HAP-1 (cell line): ENCODE measurements at regions not wholly inside any gene's neighbourhood (a gene's known extent, or its start where the extent isn't known, plus 50 kb on each side); places are given as distances from the start of the nearest gene placed in this dataset.

ENCODE experiments used
- DNase-seq, 2 experiments: peaks; one replicate each; pipeline ENCODE4 v3.0.0-alpha.2; 2016 to 2020; ENCODE audit warnings: low spot score in 2 of 2
- H3K27me3 ChIP-seq: fragments of 250-450 bp; sonication (Bioruptor Pico); 2 replicates; pipeline ENCODE4 v1.5.1; 2020; ENCODE audit warnings: low read depth, mild to moderate bottlenecking, moderate library complexity
- H3K36me3 ChIP-seq: fragments of 250-450 bp; sonication (Bioruptor Pico); replicated peaks from 2 replicates; pipeline ENCODE4 v1.5.1; 2020; ENCODE audit warnings: mild to moderate bottlenecking
- H3K4me1 ChIP-seq: fragments of 250-450 bp; sonication (Bioruptor Pico); 2 replicates; pipeline ENCODE4 v1.5.1; 2020; ENCODE audit warnings: mild to moderate bottlenecking
- H3K4me3 ChIP-seq: fragments of 250-450 bp; sonication (Bioruptor Pico); 2 replicates; pipeline ENCODE4 v1.5.1; 2020; ENCODE audit warnings: mild to moderate bottlenecking, moderate library complexity
- H3K9me3 ChIP-seq: fragments of 250-450 bp; sonication (Bioruptor Pico); 2 replicates; pipeline ENCODE4 v1.5.1; 2020; ENCODE audit warnings: mild to moderate bottlenecking, moderate library complexity
- in situ Hi-C: fragments of 300-500 bp; cut with MboI; formaldehyde crosslinking; loops from 3 replicates; pipeline ENCODE4 v1.14.3; 2020; ENCODE audit warnings: low sequenced_read_pairs, inconsistent platforms, mixed read lengths

DNA sequence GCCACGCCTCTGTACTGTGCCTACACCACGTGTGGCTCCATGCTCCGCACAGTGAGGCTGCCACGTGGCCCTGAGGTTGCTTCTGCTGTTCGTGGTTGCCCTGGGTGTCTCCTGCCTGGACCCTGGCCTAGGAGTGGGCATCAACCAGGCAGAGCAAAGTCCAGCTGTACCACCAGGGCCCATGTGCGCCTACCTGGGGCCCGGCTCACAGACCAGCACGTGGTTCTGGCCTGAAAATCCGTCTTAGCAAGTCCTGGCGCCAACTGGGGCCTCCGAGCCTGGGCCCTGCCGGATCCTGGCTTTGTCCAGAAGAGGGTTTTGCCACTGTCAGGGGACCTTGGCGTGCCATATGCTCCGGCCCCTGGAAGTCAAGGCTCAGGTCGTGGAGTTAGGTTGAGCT is 107.1 kb upstream of the TTC34 start:
- peaks cover 23% of the 10 kb centered on the region for H3K27me3 ChIP-seq
- no peak for DNase-seq
- H3K36me3 ChIP-seq: no peaks in the 10 kb centered on the region
- H3K4me1 ChIP-seq: no peaks in the 10 kb centered on the region
- no peak overlapping the region for H3K4me3 ChIP-seq
- in situ Hi-C loops: loop anchor here (25.0 kb wide), 1 partner anchor 471 kb away; no protein-coding TSS in a partner anchor
- no peaks in the 10 kb centered on the region for H3K9me3 ChIP-seq

DNA sequence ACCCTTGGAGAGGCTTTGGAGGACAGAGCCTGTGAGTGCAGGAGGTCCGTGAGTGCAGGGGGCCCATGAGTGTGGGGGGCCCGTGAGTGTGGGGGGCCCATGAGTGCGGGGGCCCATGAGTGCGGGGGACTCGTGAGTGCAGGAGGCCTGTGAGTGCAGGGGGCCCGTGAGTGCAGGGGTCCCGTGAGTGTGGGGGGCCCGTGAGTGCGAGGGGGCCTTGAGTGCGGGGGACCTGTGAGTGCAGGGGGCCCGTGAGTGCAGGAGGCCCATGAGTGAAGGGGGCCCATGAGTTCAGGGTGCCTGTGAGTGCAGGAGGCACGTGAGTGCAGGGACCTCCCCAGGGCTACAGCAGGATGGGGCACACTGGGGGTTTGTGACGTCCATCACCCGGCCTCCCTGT is 108.3 kb upstream of the TTC34 start:
- in situ Hi-C loops: loop anchor here (25.0 kb wide), 1 partner anchor 472 kb away; no protein-coding TSS in a partner anchor
- H3K4me3 ChIP-seq: no peak overlapping the region

DNA sequence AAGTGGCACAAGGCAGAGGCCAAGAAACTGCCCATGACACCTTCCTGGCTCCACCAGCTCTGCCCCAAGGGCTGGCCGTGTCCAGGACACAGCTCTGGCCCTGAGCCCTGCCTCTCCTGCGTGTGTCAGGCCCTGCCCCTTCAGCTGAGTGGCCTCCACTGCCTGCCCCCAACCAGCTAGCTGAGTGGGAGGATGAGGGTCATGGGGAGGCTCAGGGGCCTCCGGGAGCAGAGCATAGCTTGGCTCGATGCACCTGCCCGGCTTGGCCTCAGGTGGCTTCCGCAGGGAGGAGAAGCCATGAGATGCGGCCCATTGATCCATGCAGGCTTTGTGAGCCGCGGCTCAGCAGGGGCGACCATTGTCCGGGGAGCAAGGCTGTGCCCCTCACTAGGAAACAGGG is 108.7 kb upstream of the TTC34 start:
- Histone ChIP-seq H3K27me3 (peaks cover 14% of the 10 kb centered on the region; the same call in 1 of the 2 replicates), H3K9me3 (no peaks in the 10 kb centered on the region), H3K4me3 (no peak overlapping the region), H3K4me1 (no peaks in the 10 kb centered on the region), H3K36me3 (no peaks in the 10 kb centered on the region)
- in situ Hi-C loops: loop anchor here (25.0 kb wide), 1 partner anchor 473 kb away; no protein-coding TSS in a partner anchor
- DNase-seq: no peak

More for the DNA sequence above, 108.3 kb upstream of the TTC34 start:
- H3K9me3 ChIP-seq: no peaks in the 10 kb centered on the region
- DNase-seq: no peak
- H3K4me1 ChIP-seq: no peaks in the 10 kb centered on the region
- peaks cover 15% of the 10 kb centered on the region; the same call in 1 of the 2 replicates for H3K27me3 ChIP-seq
- H3K36me3 ChIP-seq: no peaks in the 10 kb centered on the region

- Histone ChIP-seq H3K36me3 (no peaks in the 10 kb centered on the region), H3K4me3 (no peak overlapping the region), H3K4me1 (no peaks in the 10 kb centered on the region), H3K27me3 (peaks cover 5% of the 10 kb centered on the region; the same call in 1 of the 2 replicates), H3K9me3 (no peaks in the 10 kb centered on the region)
- no peak for DNase-seq
- in situ Hi-C loops: loop anchor here (25.0 kb wide), 1 partner anchor 474 kb away; no protein-coding TSS in a partner anchor
Observed at GRCh38 chr1:2911421-2912178, 109.7 kb upstream of the ACTRT2 start.

GRCh38 chr1:2912424-2913061 is 108.7 kb upstream of the ACTRT2 start:
- no peak for DNase-seq
- no peaks in the 10 kb centered on the region for H3K36me3 ChIP-seq
- no peaks in the 10 kb centered on the region for H3K4me1 ChIP-seq
- no peaks in the 10 kb centered on the region for H3K9me3 ChIP-seq
- H3K27me3 ChIP-seq: peaks cover 5% of the 10 kb centered on the region; the same call in 1 of the 2 replicates
- no peak overlapping the region for H3K4me3 ChIP-seq
- in situ Hi-C loops: loop anchor here (25.0 kb wide), 1 partner anchor 475 kb away; no protein-coding TSS in a partner anchor

DNA sequence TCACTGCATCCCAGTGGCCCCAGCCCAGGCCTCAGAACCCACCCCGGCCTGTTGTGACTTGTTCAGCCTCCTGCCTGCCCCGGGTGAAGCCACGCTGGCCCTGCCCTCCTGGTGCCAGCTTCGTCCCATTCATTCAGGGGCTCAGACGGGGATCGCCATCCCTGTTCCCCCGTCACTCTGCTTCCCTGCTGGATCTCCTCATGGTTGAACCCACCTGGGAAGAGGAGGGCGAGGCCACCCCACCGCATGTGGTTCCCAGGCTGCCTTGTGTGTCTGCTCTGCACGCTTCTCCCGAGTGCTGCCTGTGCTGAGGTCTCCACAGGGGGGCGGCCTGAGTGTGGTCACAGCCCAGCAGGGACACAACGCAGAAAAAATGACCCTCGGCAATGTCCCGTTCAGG is 108.2 kb upstream of the ACTRT2 start:
- Histone ChIP-seq H3K9me3 (no peaks in the 10 kb centered on the region), H3K27me3 (peaks cover 7% of the 10 kb centered on the region; the same call in 1 of the 2 replicates)

DNA sequence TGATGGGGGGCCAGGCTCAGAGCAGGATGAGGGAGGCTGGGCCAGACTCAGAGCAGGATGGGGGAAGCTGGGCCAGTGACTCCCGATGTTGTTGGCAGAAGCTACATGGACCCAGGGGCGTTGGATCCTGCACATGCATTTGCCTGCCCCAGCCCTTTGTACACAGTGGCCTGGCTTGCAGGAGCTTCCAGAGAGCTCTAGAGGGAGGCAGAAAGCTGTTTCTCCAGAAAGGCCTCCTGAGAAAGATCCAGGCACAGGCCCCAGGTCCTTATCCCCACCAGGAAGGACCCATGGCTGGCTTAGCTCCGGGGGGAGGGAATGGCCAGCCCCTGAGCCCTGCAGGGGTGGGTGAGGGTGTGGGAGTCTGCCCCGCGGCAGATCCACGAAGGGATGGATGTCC is 106.6 kb upstream of the ACTRT2 start:
- DNase-seq: no peak

More for the DNA sequence above, 108.2 kb upstream of the ACTRT2 start:
- Histone ChIP-seq H3K4me3 (no peak overlapping the region), H3K36me3 (no peaks in the 10 kb centered on the region), H3K4me1 (no peaks in the 10 kb centered on the region)
- no peak for DNase-seq
- in situ Hi-C loops: loop anchor here (25.0 kb wide), 1 partner anchor 476 kb away; no protein-coding TSS in a partner anchor

GRCh38 chr1:2916153-2916552 is 105.1 kb upstream of the ACTRT2 start:
- Histone ChIP-seq H3K36me3 (no peaks in the 10 kb centered on the region), H3K4me3 (no peak overlapping the region), H3K27me3 (peaks cover 29% of the 10 kb centered on the region), H3K4me1 (no peaks in the 10 kb centered on the region), H3K9me3 (no peaks in the 10 kb centered on the region)
- in situ Hi-C loops: loop anchor here (25.0 kb wide), 1 partner anchor 479 kb away; no protein-coding TSS in a partner anchor
- DNase-seq: no peak

More for the DNA sequence above, 106.6 kb upstream of the ACTRT2 start:
- H3K9me3 ChIP-seq: no peaks in the 10 kb centered on the region
- in situ Hi-C loops: loop anchor here (25.0 kb wide), 1 partner anchor 477 kb away; no protein-coding TSS in a partner anchor
- H3K4me3 ChIP-seq: no peak overlapping the region
- H3K4me1 ChIP-seq: no peaks in the 10 kb centered on the region
- no peaks in the 10 kb centered on the region for H3K36me3 ChIP-seq
- peaks cover 17% of the 10 kb centered on the region for H3K27me3 ChIP-seq

- in situ Hi-C loops: loop anchor here (25.0 kb wide), 1 partner anchor 479 kb away; no protein-coding TSS in a partner anchor
- no peaks in the 10 kb centered on the region for H3K9me3 ChIP-seq
Observed at GRCh38 chr1:2916706-2917105, 104.6 kb upstream of the ACTRT2 start.

DNA sequence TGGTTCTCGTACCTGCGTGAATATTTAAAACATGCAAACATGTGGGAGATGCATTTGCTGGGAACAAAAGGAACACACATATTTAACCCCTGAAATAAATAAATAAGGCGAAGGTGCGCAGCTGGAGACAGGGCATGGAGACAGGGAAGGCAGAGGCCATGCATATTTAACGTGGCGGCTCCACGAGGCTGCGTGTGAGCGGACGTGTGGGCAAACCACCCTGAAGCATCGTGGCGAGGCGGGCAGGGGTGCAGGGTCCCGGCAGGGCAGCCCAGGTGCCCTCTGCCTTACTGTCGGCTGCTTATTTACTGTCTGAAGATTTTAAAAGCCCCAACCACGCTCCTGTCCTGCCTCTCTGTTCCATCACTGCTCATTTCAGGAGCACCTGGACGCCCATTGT is 104.0 kb upstream of the ACTRT2 start:
- in situ Hi-C loops: loop anchor here (25.0 kb wide), 1 partner anchor 480 kb away; no protein-coding TSS in a partner anchor
- H3K4me3 ChIP-seq: no peak overlapping the region
- no peaks in the 10 kb centered on the region for H3K4me1 ChIP-seq
- no peaks in the 10 kb centered on the region for H3K36me3 ChIP-seq
- H3K27me3 ChIP-seq: peaks cover 33% of the 10 kb centered on the region
- DNase-seq: no peak
- H3K9me3 ChIP-seq: no peaks in the 10 kb centered on the region

More at GRCh38 chr1:2916706-2917105, 104.6 kb upstream of the ACTRT2 start:
- Histone ChIP-seq H3K27me3 (peaks cover 29% of the 10 kb centered on the region), H3K4me1 (no peaks in the 10 kb centered on the region), H3K36me3 (no peaks in the 10 kb centered on the region), H3K4me3 (no peak overlapping the region)
- DNase-seq: no peak

- in situ Hi-C loops: loop anchor here (25.0 kb wide), 1 partner anchor 481 kb away; no protein-coding TSS in a partner anchor
- Histone ChIP-seq H3K4me3 (no peak overlapping the region), H3K36me3 (no peaks in the 10 kb centered on the region), H3K27me3 (peaks cover 38% of the 10 kb centered on the region), H3K9me3 (no peaks in the 10 kb centered on the region), H3K4me1 (no peaks in the 10 kb centered on the region)
- no peak for DNase-seq
Observed at GRCh38 chr1:2918441-2918840, 102.8 kb upstream of the ACTRT2 start.

DNA sequence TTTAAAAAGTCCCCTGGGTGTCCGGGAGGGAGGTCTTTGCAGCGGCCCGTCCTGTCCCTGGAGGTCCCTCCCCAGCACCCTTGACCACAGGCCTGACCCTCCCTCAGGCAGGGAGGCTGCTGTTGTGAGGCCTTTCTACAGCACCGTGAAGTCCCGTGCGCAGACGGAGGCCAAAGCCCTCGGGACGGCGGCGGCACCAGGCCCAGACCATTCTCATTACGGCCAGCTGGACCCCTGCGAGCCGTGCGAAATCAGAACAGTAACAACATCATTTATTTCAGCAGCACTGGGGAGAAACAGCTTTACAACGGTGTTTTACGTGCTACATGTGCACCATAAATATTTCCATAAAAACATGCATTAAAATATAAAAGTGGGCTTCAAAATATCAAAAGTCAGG is 101.4 kb upstream of the ACTRT2 start:
- in situ Hi-C loops: loop anchor here (25.0 kb wide), 1 partner anchor 483 kb away; no protein-coding TSS in a partner anchor

GRCh38 chr1:2920421-2921015 is 100.7 kb upstream of the ACTRT2 start:
- DNase-seq: no peak
- Histone ChIP-seq H3K9me3 (no peaks in the 10 kb centered on the region), H3K36me3 (no peaks in the 10 kb centered on the region), H3K4me3 (no peak overlapping the region), H3K4me1 (no peaks in the 10 kb centered on the region), H3K27me3 (peaks cover 43% of the 10 kb centered on the region)
- in situ Hi-C loops: loop anchor here (25.0 kb wide), 1 partner anchor 483 kb away; no protein-coding TSS in a partner anchor

More for the DNA sequence above, 101.4 kb upstream of the ACTRT2 start:
- no peak overlapping the region for H3K4me3 ChIP-seq
- no peaks in the 10 kb centered on the region for H3K36me3 ChIP-seq
- no peaks in the 10 kb centered on the region for H3K4me1 ChIP-seq
- no peak for DNase-seq
- H3K9me3 ChIP-seq: no peaks in the 10 kb centered on the region
- peaks cover 38% of the 10 kb centered on the region for H3K27me3 ChIP-seq
